ENCODE measurements at regions not wholly inside any gene's neighbourhood (a gene's known extent, or its start where the extent isn't known, plus 50 kb on each side); places are given as distances from the start of the nearest gene placed in this dataset.

GRCh38 chr9:16236882-16237281 is 633.6 kb downstream of the BNC2 start:
- no peak for DNase-seq

- no peak for DNase-seq
Observed at GRCh38 chr9:16238623-16239138, 631.8 kb downstream of the BNC2 start.

GRCh38 chr9:16241231-16241630 is 629.2 kb downstream of the BNC2 start:
- DNase-seq = no peak

- no peak for DNase-seq
Observed at GRCh38 chr9:16243798-16244197, 626.7 kb downstream of the BNC2 start.

GRCh38 chr9:16245756-16246440 is 624.6 kb downstream of the BNC2 start:
- DNase-seq = no peak

- DNase-seq = no peak
Observed at GRCh38 chr9:16246785-16247184, 623.7 kb downstream of the BNC2 start.

- no peak for DNase-seq
Observed at GRCh38 chr9:16247188-16247875, 623.1 kb downstream of the BNC2 start.

- no peak for DNase-seq
Observed at GRCh38 chr9:16248822-16249221, 621.6 kb downstream of the BNC2 start.

- DNase-seq = no peak
Observed at GRCh38 chr9:16252616-16253015, 617.9 kb downstream of the BNC2 start.

- DNase-seq = no peak
Observed at GRCh38 chr9:16254674-16255073, 615.8 kb downstream of the BNC2 start.

GRCh38 chr9:16255217-16255616 is 615.3 kb downstream of the BNC2 start:
- no peak for DNase-seq

GRCh38 chr9:16257604-16258003 is 612.9 kb downstream of the BNC2 start:
- DNase-seq = no peak

GRCh38 chr9:16258191-16258590 is 612.3 kb downstream of the BNC2 start:
- DNase-seq = no peak

GRCh38 chr9:16258708-16259107 is 611.8 kb downstream of the BNC2 start:
- DNase-seq = no peak

GRCh38 chr9:16262477-16263261 is 607.8 kb downstream of the BNC2 start:
- DNase-seq = no peak

- DNase-seq = no peak
Observed at GRCh38 chr9:16265688-16266087, 604.8 kb downstream of the BNC2 start.

GRCh38 chr9:16266648-16267276 is 603.7 kb downstream of the BNC2 start:
- DNase-seq = no peak

- DNase-seq = no peak
Observed at GRCh38 chr9:16267281-16268066, 603.0 kb downstream of the BNC2 start.

- DNase-seq = no peak
Observed at GRCh38 chr9:16268067-16268881, 602.2 kb downstream of the BNC2 start.

GRCh38 chr9:16271967-16272366 is 598.5 kb downstream of the BNC2 start:
- no peak for DNase-seq

GRCh38 chr9:16272776-16273175 is 597.7 kb downstream of the BNC2 start:
- no peak for DNase-seq

All from renal pelvis (tissue), 1 donor.